HEK293 (cell line): ENCODE measurements at regions not wholly inside any gene's neighbourhood (a gene's known extent, or its start where the extent isn't known, plus 50 kb on each side); places are given as distances from the start of the nearest gene placed in this dataset.
"Not testable (repeated sequence)": the region's sequence is repeated elsewhere in the genome, so short reads cannot be mapped to it uniquely, and the experiment has no call there.

ENCODE experiments used
- CTCF ChIA-PET: fragments of 350-600 bp; formaldehyde crosslinking; extraction: SDS; loops from one replicate; lab custom pipeline; 2021; ENCODE audit warnings: antibody characterized with exemption; lab: Yijun Ruan, JAX
- POLR2A ChIA-PET: fragments of 300-600 bp; formaldehyde crosslinking; extraction: SDS; loops from one replicate; lab custom pipeline; 2020; ENCODE audit warnings: antibody characterized with exemption, inconsistent platforms; lab: Yijun Ruan, JAX
- H3K27ac ChIP-seq: fragments of 200-500 bp; sonication (Bioruptor generic); 2 replicates; pipeline ENCODE4 v1.5.1; 2014; ENCODE audit warnings: low read depth, low read length, control low read depth, inconsistent platforms; ENCODE audit errors: extremely low read depth
- H3K36me3 ChIP-seq, 2 experiments: fragments of 200-500 bp in 1 of 2; sonication (Bioruptor generic) in 1 of 2; 1 replicate in 1 of 2; 2 replicates in 1 of 2; pipeline ENCODE4 v1.5.1; 2014 to 2017; ENCODE audit warnings: inconsistent platforms in 2 of 2, low read length in 2 of 2; ENCODE audit not compliant: control insufficient read depth in 2 of 2, insufficient read depth in 1 of 2
- H3K4me1 ChIP-seq: fragments of 200-500 bp; sonication (Bioruptor generic); 2 replicates; pipeline ENCODE4 v1.5.1; 2014; ENCODE audit warnings: mild to moderate bottlenecking, low read length, inconsistent platforms; ENCODE audit not compliant: control insufficient read depth, insufficient read depth
- H3K4me3 ChIP-seq: 2 replicates; pipeline ENCODE4 v1.5.1; 2011; ENCODE audit warnings: low read depth, mild to moderate bottlenecking, control low read depth, low read length, moderate library complexity
- H3K9me3 ChIP-seq: fragments of 200-500 bp; sonication (Bioruptor generic); 2 replicates; pipeline ENCODE4 v1.5.1; 2014; ENCODE audit warnings: low read depth, low read length, inconsistent platforms; ENCODE audit not compliant: control insufficient read depth, insufficient read depth
- GLIS1 ChIP-seq: fragments of 450-650 bp; formaldehyde crosslinking; IDR thresholded peaks from 2 replicates; pipeline ENCODE4 v1.5.1; 2016; ENCODE audit warnings: missing biosample characterization, missing genetic modification characterization
- KLF10 ChIP-seq: fragments of 450-650 bp; IDR thresholded peaks from 2 replicates; pipeline ENCODE4 v1.5.1; 2018; ENCODE audit warnings: missing biosample characterization, mild to moderate bottlenecking, missing genetic modification characterization
- KLF8 ChIP-seq: fragments of 450-650 bp; formaldehyde crosslinking; IDR thresholded peaks from 2 replicates; pipeline ENCODE4 v1.5.1; 2016; ENCODE audit warnings: missing biosample characterization, missing genetic modification characterization
- SP2 ChIP-seq: fragments of 450-650 bp; formaldehyde crosslinking; IDR thresholded peaks from 2 replicates; pipeline ENCODE4 v1.5.1; 2016; ENCODE audit warnings: missing biosample characterization, missing genetic modification characterization
- SP3 ChIP-seq: fragments of 450-650 bp; formaldehyde crosslinking; IDR thresholded peaks from 2 replicates; pipeline ENCODE4 v1.5.1; 2016; ENCODE audit warnings: missing biosample characterization, missing genetic modification characterization
- SP7 ChIP-seq: fragments of 450-650 bp; formaldehyde crosslinking; IDR thresholded peaks from 2 replicates; pipeline ENCODE4 v1.5.1; 2016; ENCODE audit warnings: missing biosample characterization, missing genetic modification characterization
- WT1 ChIP-seq: fragments of 450-650 bp; formaldehyde crosslinking; IDR thresholded peaks from 2 replicates; pipeline ENCODE4 v1.5.1; 2016; ENCODE audit warnings: missing biosample characterization, missing genetic modification characterization
- ZBTB17 ChIP-seq: fragments of 450-650 bp; formaldehyde crosslinking; IDR thresholded peaks from 2 replicates; pipeline ENCODE4 v1.5.1; 2016; ENCODE audit warnings: missing biosample characterization, missing genetic modification characterization
- ZBTB21 ChIP-seq: fragments of 450-650 bp; formaldehyde crosslinking; IDR thresholded peaks from 2 replicates; pipeline ENCODE4 v1.5.1; 2017; ENCODE audit warnings: missing biosample characterization, missing genetic modification characterization
- ZEB2 ChIP-seq: fragments of 450-650 bp; formaldehyde crosslinking; IDR thresholded peaks from 2 replicates; pipeline ENCODE4 v1.5.1; 2016; ENCODE audit warnings: missing biosample characterization, missing genetic modification characterization
- ZNF24 ChIP-seq: fragments of 450-650 bp; formaldehyde crosslinking; IDR thresholded peaks from 2 replicates; pipeline ENCODE4 v1.5.1; 2016; ENCODE audit warnings: missing biosample characterization, missing genetic modification characterization
- ZNF335 ChIP-seq: fragments of 450-650 bp; formaldehyde crosslinking; conservative IDR thresholded peaks from 2 replicates; pipeline ENCODE4 v1.5.1; 2016; ENCODE audit warnings: missing biosample characterization, missing genetic modification characterization
- ZNF366 ChIP-seq: fragments of 450-650 bp; formaldehyde crosslinking; conservative IDR thresholded peaks from 2 replicates; pipeline ENCODE4 v1.5.1; 2016; ENCODE audit warnings: missing biosample characterization, missing genetic modification characterization
- ZNF561 ChIP-seq: fragments of 450-650 bp; IDR thresholded peaks from 2 replicates; pipeline ENCODE4 v1.5.1; 2018; ENCODE audit warnings: missing biosample characterization, missing genetic modification characterization, borderline replicate concordance
- ZNF600 ChIP-seq: fragments of 450-650 bp; formaldehyde crosslinking; IDR thresholded peaks from 2 replicates; pipeline ENCODE4 v1.5.1; 2016; ENCODE audit warnings: missing biosample characterization, missing genetic modification characterization
- ZNF629 ChIP-seq: fragments of 450-650 bp; formaldehyde crosslinking; IDR thresholded peaks from 2 replicates; pipeline ENCODE4 v1.5.1; 2017; ENCODE audit warnings: missing biosample characterization, missing genetic modification characterization
- ZNF660 ChIP-seq: fragments of 450-650 bp; IDR thresholded peaks from 2 replicates; pipeline ENCODE4 v1.5.1; 2018; ENCODE audit warnings: missing biosample characterization, mild to moderate bottlenecking, missing genetic modification characterization
- TF ChIP-seq, protein P1 (sequence below): fragments of 450-650 bp; formaldehyde crosslinking; IDR thresholded peaks from 2 replicates; pipeline ENCODE4 v1.5.1; 2016; ENCODE audit warnings: missing biosample characterization, missing genetic modification characterization
- TF ChIP-seq, protein P2 (sequence below): fragments of 450-650 bp; formaldehyde crosslinking; IDR thresholded peaks from 2 replicates; pipeline ENCODE4 v1.5.1; 2016; ENCODE audit warnings: missing biosample characterization, missing genetic modification characterization
- TF ChIP-seq, protein P3 (sequence below): fragments of 450-650 bp; formaldehyde crosslinking; IDR thresholded peaks from 2 replicates; pipeline ENCODE4 v1.5.1; 2016; ENCODE audit warnings: missing biosample characterization, missing genetic modification characterization
- TF ChIP-seq, protein P4 (sequence below): fragments of 450-650 bp; formaldehyde crosslinking; IDR thresholded peaks from 2 replicates; pipeline ENCODE4 v1.5.1; 2016; ENCODE audit warnings: missing biosample characterization, missing genetic modification characterization
- TF ChIP-seq, protein P5 (sequence below): fragments of 450-650 bp; formaldehyde crosslinking; optimal IDR thresholded peaks from 2 replicates; pipeline ENCODE3; 2016; ENCODE audit warnings: missing biosample characterization, mild to moderate bottlenecking, missing genetic modification characterization
- TF ChIP-seq, protein P6 (sequence below): fragments of 450-650 bp; formaldehyde crosslinking; IDR thresholded peaks from 2 replicates; pipeline ENCODE4 v1.5.1; 2016; ENCODE audit warnings: missing biosample characterization, missing genetic modification characterization

DNA sequence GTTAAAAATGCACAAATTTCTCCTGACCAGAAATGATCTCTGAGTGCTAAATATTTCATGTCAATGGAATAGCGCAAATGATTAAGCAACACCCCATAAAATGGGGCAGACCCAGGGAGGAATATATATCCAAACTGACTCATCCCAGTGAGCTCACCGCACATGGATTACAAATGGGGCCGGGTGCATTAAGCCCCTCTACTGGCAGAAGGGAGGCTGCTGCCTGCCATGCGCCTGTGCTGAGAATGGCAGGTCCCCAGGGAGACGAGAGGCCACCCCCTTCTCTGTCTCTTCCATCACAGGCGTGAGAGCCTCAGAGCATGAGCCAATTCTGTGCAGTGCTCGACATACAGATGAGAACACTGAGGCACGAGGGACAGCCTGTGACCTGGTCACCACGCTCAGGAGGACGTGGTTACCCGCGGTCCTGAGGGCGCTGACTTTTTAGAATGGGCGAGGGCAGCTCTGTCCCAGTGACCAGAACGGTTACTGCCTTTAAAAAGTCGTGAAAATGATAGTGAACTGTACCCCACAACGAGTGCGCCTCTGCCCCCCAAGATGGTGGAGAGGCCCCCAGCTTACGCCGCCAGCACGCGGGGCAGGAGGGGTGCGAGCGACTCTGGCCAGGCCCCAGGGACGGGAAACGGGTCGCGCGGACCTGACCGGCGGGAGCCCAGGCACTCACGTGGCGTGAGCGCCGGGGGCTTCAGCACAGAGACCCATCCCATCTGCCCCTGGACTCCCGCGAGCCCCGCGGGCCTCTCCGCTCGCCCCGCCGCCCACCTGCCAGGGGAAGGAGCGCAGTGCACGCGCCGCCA lies 130.2 kb upstream of the ALDH3B2 start:
- POLR2A ChIA-PET, H3K9me3 ChIP-seq, H3K36me3 ChIP-seq, H3K4me1 ChIP-seq: not testable (repeated sequence)
- Histone ChIP-seq H3K27ac (peak overlapping the region; percentile 61; the same call in 1 of the 2 replicates), H3K4me3 (peak overlapping the region; percentile 68)
- TF ChIP-seq, protein P1, sequence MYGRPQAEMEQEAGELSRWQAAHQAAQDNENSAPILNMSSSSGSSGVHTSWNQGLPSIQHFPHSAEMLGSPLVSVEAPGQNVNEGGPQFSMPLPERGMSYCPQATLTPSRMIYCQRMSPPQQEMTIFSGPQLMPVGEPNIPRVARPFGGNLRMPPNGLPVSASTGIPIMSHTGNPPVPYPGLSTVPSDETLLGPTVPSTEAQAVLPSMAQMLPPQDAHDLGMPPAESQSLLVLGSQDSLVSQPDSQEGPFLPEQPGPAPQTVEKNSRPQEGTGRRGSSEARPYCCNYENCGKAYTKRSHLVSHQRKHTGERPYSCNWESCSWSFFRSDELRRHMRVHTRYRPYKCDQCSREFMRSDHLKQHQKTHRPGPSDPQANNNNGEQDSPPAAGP (tag by site-specific recombination) = peak; percentile 61; the same call in 1 of the 2 replicates
- TF ChIP-seq, protein P2, sequence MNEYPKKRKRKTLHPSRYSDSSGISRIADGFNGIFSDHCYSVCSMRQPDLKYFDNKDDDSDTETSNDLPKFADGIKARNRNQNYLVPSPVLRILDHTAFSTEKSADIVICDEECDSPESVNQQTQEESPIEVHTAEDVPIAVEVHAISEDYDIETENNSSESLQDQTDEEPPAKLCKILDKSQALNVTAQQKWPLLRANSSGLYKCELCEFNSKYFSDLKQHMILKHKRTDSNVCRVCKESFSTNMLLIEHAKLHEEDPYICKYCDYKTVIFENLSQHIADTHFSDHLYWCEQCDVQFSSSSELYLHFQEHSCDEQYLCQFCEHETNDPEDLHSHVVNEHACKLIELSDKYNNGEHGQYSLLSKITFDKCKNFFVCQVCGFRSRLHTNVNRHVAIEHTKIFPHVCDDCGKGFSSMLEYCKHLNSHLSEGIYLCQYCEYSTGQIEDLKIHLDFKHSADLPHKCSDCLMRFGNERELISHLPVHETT (tag by site-specific recombination) = peak; percentile 41; the same call in 1 of the 2 replicates
- TF ChIP-seq KLF8 (tag by site-specific recombination) (peak; percentile 28; the same call in 1 of the 2 replicates), GLIS1 (tag by site-specific recombination) (0 out of 2 replicates have a peak, but pooled peaks have one; percentile 14), ZNF600 (tag by site-specific recombination) (0 out of 2 replicates have a peak, but pooled peaks have one; percentile 60), ZBTB21 (tag by site-specific recombination) (peak; percentile 54; the same call in 1 of the 2 replicates), SP2 (0 out of 2 replicates have a peak, but pooled peaks have one; percentile 12), ZNF561 (tag by site-specific recombination) (0 out of 2 replicates have a peak, but pooled peaks have one; percentile 36), ZNF24 (tag by site-specific recombination) (0 out of 2 replicates have a peak, but pooled peaks have one; percentile 36), KLF10 (0 out of 2 replicates have a peak, but pooled peaks have one; percentile 20), ZBTB17 (0 out of 2 replicates have a peak, but pooled peaks have one; percentile 28), SP7 (peak; percentile 65; the same call in 1 of the 2 replicates), ZNF366 (tag by site-specific recombination) (peak; percentile 77), ZNF629 (tag by site-specific recombination) (peak; percentile 63), ZNF335 (tag by site-specific recombination) (peak; percentile 89), WT1 (tag by site-specific recombination) (peak; percentile 63; the same call in 1 of the 2 replicates), SP3 (tag by site-specific recombination) (peak; percentile 32; the same call in 1 of the 2 replicates), ZNF660 (peak; percentile 69; the same call in 1 of the 2 replicates), ZEB2 (tag by site-specific recombination) (peak; percentile 55; the same call in 1 of the 2 replicates)
- TF ChIP-seq, protein P3, sequence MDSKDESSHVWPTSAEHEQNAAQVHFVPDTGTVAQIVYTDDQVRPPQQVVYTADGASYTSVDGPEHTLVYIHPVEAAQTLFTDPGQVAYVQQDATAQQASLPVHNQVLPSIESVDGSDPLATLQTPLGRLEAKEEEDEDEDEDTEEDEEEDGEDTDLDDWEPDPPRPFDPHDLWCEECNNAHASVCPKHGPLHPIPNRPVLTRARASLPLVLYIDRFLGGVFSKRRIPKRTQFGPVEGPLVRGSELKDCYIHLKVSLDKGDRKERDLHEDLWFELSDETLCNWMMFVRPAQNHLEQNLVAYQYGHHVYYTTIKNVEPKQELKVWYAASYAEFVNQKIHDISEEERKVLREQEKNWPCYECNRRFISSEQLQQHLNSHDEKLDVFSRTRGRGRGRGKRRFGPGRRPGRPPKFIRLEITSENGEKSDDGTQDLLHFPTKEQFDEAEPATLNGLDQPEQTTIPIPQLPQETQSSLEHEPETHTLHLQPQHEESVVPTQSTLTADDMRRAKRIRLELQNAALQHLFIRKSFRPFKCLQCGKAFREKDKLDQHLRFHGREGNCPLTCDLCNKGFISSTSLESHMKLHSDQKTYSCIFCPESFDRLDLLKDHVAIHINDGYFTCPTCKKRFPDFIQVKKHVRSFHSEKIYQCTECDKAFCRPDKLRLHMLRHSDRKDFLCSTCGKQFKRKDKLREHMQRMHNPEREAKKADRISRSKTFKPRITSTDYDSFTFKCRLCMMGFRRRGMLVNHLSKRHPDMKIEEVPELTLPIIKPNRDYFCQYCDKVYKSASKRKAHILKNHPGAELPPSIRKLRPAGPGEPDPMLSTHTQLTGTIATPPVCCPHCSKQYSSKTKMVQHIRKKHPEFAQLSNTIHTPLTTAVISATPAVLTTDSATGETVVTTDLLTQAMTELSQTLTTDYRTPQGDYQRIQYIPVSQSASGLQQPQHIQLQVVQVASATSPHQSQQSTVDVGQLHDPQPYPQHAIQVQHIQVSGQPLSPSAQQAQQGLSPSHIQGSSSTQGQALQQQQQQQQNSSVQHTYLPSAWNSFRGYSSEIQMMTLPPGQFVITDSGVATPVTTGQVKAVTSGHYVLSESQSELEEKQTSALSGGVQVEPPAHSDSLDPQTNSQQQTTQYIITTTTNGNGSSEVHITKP (tag by site-specific recombination) = peak; percentile 88
- TF ChIP-seq, protein P4, sequence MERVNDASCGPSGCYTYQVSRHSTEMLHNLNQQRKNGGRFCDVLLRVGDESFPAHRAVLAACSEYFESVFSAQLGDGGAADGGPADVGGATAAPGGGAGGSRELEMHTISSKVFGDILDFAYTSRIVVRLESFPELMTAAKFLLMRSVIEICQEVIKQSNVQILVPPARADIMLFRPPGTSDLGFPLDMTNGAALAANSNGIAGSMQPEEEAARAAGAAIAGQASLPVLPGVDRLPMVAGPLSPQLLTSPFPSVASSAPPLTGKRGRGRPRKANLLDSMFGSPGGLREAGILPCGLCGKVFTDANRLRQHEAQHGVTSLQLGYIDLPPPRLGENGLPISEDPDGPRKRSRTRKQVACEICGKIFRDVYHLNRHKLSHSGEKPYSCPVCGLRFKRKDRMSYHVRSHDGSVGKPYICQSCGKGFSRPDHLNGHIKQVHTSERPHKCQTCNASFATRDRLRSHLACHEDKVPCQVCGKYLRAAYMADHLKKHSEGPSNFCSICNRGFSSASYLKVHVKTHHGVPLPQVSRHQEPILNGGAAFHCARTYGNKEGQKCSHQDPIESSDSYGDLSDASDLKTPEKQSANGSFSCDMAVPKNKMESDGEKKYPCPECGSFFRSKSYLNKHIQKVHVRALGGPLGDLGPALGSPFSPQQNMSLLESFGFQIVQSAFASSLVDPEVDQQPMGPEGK = peak; percentile 68
- TF ChIP-seq, protein P5, sequence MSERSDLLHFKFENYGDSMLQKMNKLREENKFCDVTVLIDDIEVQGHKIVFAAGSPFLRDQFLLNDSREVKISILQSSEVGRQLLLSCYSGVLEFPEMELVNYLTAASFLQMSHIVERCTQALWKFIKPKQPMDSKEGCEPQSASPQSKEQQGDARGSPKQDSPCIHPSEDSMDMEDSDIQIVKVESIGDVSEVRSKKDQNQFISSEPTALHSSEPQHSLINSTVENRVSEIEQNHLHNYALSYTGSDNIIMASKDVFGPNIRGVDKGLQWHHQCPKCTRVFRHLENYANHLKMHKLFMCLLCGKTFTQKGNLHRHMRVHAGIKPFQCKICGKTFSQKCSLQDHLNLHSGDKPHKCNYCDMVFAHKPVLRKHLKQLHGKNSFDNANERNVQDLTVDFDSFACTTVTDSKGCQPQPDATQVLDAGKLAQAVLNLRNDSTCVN = peak; percentile 82
- TF ChIP-seq, protein P6, sequence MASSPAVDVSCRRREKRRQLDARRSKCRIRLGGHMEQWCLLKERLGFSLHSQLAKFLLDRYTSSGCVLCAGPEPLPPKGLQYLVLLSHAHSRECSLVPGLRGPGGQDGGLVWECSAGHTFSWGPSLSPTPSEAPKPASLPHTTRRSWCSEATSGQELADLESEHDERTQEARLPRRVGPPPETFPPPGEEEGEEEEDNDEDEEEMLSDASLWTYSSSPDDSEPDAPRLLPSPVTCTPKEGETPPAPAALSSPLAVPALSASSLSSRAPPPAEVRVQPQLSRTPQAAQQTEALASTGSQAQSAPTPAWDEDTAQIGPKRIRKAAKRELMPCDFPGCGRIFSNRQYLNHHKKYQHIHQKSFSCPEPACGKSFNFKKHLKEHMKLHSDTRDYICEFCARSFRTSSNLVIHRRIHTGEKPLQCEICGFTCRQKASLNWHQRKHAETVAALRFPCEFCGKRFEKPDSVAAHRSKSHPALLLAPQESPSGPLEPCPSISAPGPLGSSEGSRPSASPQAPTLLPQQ (tag by site-specific recombination) = 0 out of 2 replicates have a peak, but pooled peaks have one; percentile 23
- CTCF ChIA-PET = interaction anchor here (0.6 kb wide), 1 partner anchor 158 kb away, joined by 6 read pairs; no protein-coding TSS in a partner anchor
